NB4 (cell line): ENCODE measurements at regions not wholly inside any gene's neighbourhood (a gene's known extent, or its start where the extent isn't known, plus 50 kb on each side); places are given as distances from the start of the nearest gene placed in this dataset.
A peak's percentile ranks its signal among the peaks of the same experiment; 100 is the strongest.
"Not testable (repeated sequence)": the region's sequence is repeated elsewhere in the genome, so short reads cannot be mapped to it uniquely, and the experiment has no call there.

ENCODE experiments used
- DNase-seq: peaks from one replicate; pipeline ENCODE4 v3.0.0; 2010; ENCODE audit warnings: low read depth
- H3K4me3 ChIP-seq: one replicate; pipeline ENCODE4 v1.5.1; 2011; ENCODE audit warnings: mild to moderate bottlenecking, low read depth, low read length, moderate library complexity
- CTCF ChIP-seq: IDR thresholded peaks from one replicate; pipeline ENCODE4 v1.5.1; 2012; ENCODE audit warnings: low read depth, low read length
- MAX ChIP-seq: IDR thresholded peaks from 2 replicates; pipeline ENCODE4 v1.6.1; 2011; ENCODE audit warnings: low read depth, low read length
- MYC ChIP-seq: IDR thresholded peaks from 2 replicates; pipeline ENCODE4 v1.6.1; 2011; ENCODE audit warnings: low read depth, low read length
- POLR2A ChIP-seq: IDR thresholded peaks from 2 replicates; pipeline ENCODE4 v1.6.1; 2011; ENCODE audit warnings: mild to moderate bottlenecking; ENCODE audit not compliant: insufficient read length; ENCODE audit errors: extremely low read depth

GRCh38 chr10:84008878-84009277 is 130.4 kb upstream of the GHITM start:
- TF ChIP-seq CTCF = peak; percentile 94
- no peak for TF ChIP-seq POLR2A
- DNase-seq = peak; percentile 68
- H3K4me3 ChIP-seq = no peak overlapping the region

- TF ChIP-seq MYC (no peak), CTCF (no peak), MAX (no peak), POLR2A (no peak)
- DNase-seq = no peak
- no peak overlapping the region for H3K4me3 ChIP-seq
Measured at GRCh38 chr10:84012431-84012830, 126.9 kb upstream of the GHITM start.

GRCh38 chr10:84012831-84013458 is 126.4 kb upstream of the GHITM start:
- no peak overlapping the region for H3K4me3 ChIP-seq
- TF ChIP-seq MAX = no peak
- no peak for TF ChIP-seq POLR2A
- TF ChIP-seq CTCF = no peak
- TF ChIP-seq MYC = no peak
- peak; percentile 21 for DNase-seq

GRCh38 chr10:84015877-84016595 is 123.3 kb upstream of the GHITM start:
- H3K4me3 ChIP-seq = no peak overlapping the region
- no peak for DNase-seq
- TF ChIP-seq MAX = no peak
- TF ChIP-seq CTCF = no peak
- TF ChIP-seq MYC = no peak

- TF ChIP-seq MYC (no peak), MAX (no peak), POLR2A (no peak), CTCF (no peak)
- H3K4me3 ChIP-seq = no peak overlapping the region
- DNase-seq = no peak
Measured at GRCh38 chr10:84018826-84019225, 120.5 kb upstream of the GHITM start.

- not testable (repeated sequence) for DNase-seq, H3K4me3 ChIP-seq
Measured at GRCh38 chr10:84019854-84020458, 119.4 kb upstream of the GHITM start.
